PC-3 (cell line): ENCODE measurements at regions not wholly inside any gene's neighbourhood (a gene's known extent, or its start where the extent isn't known, plus 50 kb on each side); places are given as distances from the start of the nearest gene placed in this dataset.

Experiments used
- EZH2 ChIP-seq: fragments of 300-600 bp; sonication (generic); IDR thresholded peaks from one replicate; pipeline ENCODE4 v1.6.1; 2017; ENCODE audit warnings: antibody characterized with exemption, mild to moderate bottlenecking, low read length; ENCODE audit not compliant: unreplicated experiment
- EZH2phosphoT487 ChIP-seq: fragments of 300-600 bp; sonication (generic); IDR thresholded peaks from 2 replicates; pipeline ENCODE4 v1.6.1; 2018; ENCODE audit warnings: mild to moderate bottlenecking, antibody characterized with exemption, low read length, borderline replicate concordance
- TF ChIP-seq, protein P1 (sequence below): fragments of 300-600 bp; sonication (generic); conservative IDR thresholded peaks from 2 replicates; pipeline ENCODE4 v1.5.1; 2017; ENCODE audit warnings: antibody characterized with exemption, low read depth, mild to moderate bottlenecking, low read length

DNA sequence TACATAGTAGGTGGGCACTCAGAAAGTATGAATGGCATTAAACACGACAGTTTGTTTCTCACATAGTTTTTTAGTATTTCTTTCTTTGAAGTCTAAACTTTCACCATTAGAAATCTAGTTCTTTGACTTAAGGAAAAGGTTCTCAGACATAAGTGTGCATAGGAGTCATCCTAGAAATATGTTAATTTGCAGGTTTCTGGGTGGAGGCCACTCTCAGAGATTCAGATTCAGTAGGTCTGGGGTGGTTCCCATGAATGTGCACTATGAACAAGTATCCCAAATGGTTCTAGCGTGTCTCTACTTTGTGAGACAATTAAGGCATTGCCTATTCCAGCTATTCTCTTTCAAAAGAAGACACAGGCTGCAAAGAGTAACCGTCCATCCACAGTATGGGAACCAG lies 119.3 kb downstream of the NGF start:
- TF ChIP-seq, protein P1, sequence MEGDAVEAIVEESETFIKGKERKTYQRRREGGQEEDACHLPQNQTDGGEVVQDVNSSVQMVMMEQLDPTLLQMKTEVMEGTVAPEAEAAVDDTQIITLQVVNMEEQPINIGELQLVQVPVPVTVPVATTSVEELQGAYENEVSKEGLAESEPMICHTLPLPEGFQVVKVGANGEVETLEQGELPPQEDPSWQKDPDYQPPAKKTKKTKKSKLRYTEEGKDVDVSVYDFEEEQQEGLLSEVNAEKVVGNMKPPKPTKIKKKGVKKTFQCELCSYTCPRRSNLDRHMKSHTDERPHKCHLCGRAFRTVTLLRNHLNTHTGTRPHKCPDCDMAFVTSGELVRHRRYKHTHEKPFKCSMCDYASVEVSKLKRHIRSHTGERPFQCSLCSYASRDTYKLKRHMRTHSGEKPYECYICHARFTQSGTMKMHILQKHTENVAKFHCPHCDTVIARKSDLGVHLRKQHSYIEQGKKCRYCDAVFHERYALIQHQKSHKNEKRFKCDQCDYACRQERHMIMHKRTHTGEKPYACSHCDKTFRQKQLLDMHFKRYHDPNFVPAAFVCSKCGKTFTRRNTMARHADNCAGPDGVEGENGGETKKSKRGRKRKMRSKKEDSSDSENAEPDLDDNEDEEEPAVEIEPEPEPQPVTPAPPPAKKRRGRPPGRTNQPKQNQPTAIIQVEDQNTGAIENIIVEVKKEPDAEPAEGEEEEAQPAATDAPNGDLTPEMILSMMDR, result no peak
- TF ChIP-seq EZH2phosphoT487 (no peak), EZH2 (no peak)
